Trophoblast cell (in vitro differentiated cells and primary cell): ENCODE measurements at regions not wholly inside any gene's neighbourhood (a gene's known extent, or its start where the extent isn't known, plus 50 kb on each side); places are given as distances from the start of the nearest gene placed in this dataset.

ENCODE experiments used
- DNase-seq, 2 donors: peaks; one replicate each; pipeline ENCODE4 v3.0.0-alpha.2; 2016
- H2AFZ ChIP-seq: 2 replicates; pipeline ENCODE4 v1.6.1; 2013; ENCODE audit warnings: low read length, moderate library complexity, mild to moderate bottlenecking; ENCODE audit not compliant: insufficient read depth, poor library complexity
- H2AK5ac ChIP-seq: 2 replicates; pipeline ENCODE4 v1.6.1; 2013; ENCODE audit warnings: mild to moderate bottlenecking, low read length
- H2BK120ac ChIP-seq: 2 replicates; pipeline ENCODE4 v1.6.1; 2013; ENCODE audit warnings: low read length, mild to moderate bottlenecking, moderate library complexity; ENCODE audit not compliant: insufficient read depth, poor library complexity
- H2BK12ac ChIP-seq: 2 replicates; pipeline ENCODE4 v1.6.1; 2013; ENCODE audit warnings: mild to moderate bottlenecking, low read length, moderate library complexity
- H2BK5ac ChIP-seq: 2 replicates; pipeline ENCODE4 v1.6.1; 2013; ENCODE audit warnings: low read length, low read depth, moderate library complexity, mild to moderate bottlenecking; ENCODE audit not compliant: poor library complexity
- H3K14ac ChIP-seq: 2 replicates; pipeline ENCODE4 v1.6.1; 2013; ENCODE audit warnings: mild to moderate bottlenecking, low read length
- H3K18ac ChIP-seq: 2 replicates; pipeline ENCODE4 v1.6.1; 2013; ENCODE audit warnings: mild to moderate bottlenecking, low read length
- H3K23ac ChIP-seq: 2 replicates; pipeline ENCODE4 v1.6.1; 2013; ENCODE audit warnings: low read length
- H3K27ac ChIP-seq: 2 replicates; pipeline ENCODE4 v1.5.1; 2013; ENCODE audit warnings: low read depth, mild to moderate bottlenecking, inconsistent platforms, low read length, moderate library complexity
- H3K27me3 ChIP-seq: 2 replicates; pipeline ENCODE4 v1.6.1; 2013; ENCODE audit warnings: inconsistent platforms, mild to moderate bottlenecking, low read length, moderate library complexity; ENCODE audit not compliant: insufficient read depth
- H3K36me3 ChIP-seq, 2 experiments: 1 replicate in 1 of 2; 2 replicates in 1 of 2; pipeline ENCODE4 v1.6.1; 2013; ENCODE audit warnings: low read length in 2 of 2, mild to moderate bottlenecking in 2 of 2, moderate library complexity in 1 of 2; ENCODE audit not compliant: insufficient read depth in 2 of 2, control insufficient read depth in 1 of 2
- H3K4ac ChIP-seq: 2 replicates; pipeline ENCODE4 v1.6.1; 2013; ENCODE audit warnings: low read depth, mild to moderate bottlenecking, low read length, moderate library complexity
- H3K4me1 ChIP-seq, 2 experiments: 1 replicate in 1 of 2; 2 replicates in 1 of 2; pipeline ENCODE4 v1.6.1; 2013; ENCODE audit warnings: low read length in 2 of 2, mild to moderate bottlenecking in 2 of 2, moderate library complexity in 1 of 2; ENCODE audit not compliant: insufficient read depth in 2 of 2, control insufficient read depth in 1 of 2
- H3K4me2 ChIP-seq: 2 replicates; pipeline ENCODE4 v1.6.1; 2013; ENCODE audit warnings: inconsistent platforms, mild to moderate bottlenecking, low read length, moderate library complexity
- H3K4me3 ChIP-seq: 2 replicates; pipeline ENCODE4 v1.5.1; 2013; ENCODE audit warnings: mild to moderate bottlenecking, low read depth, low read length, inconsistent platforms
- H3K79me1 ChIP-seq: one replicate; pipeline ENCODE4 v1.6.1; 2013; ENCODE audit warnings: low read length
- H3K79me2 ChIP-seq: 2 replicates; pipeline ENCODE4 v1.6.1; 2013; ENCODE audit warnings: low read length, mild to moderate bottlenecking; ENCODE audit not compliant: control insufficient read depth, insufficient read depth, poor library complexity
- H3K9ac ChIP-seq: 2 replicates; pipeline ENCODE4 v1.6.1; 2013; ENCODE audit warnings: mild to moderate bottlenecking, low read length
- H3K9me3 ChIP-seq: 2 replicates; pipeline ENCODE4 v1.6.1; 2013; ENCODE audit warnings: low read depth, mild to moderate bottlenecking, control low read depth, inconsistent platforms, low read length; ENCODE audit not compliant: insufficient read depth
- H4K12ac ChIP-seq: 2 replicates; pipeline ENCODE4 v1.6.1; 2013; ENCODE audit warnings: low read depth, mild to moderate bottlenecking, low read length, moderate library complexity
- H4K8ac ChIP-seq: 2 replicates; pipeline ENCODE4 v1.6.1; 2013; ENCODE audit warnings: low read depth, mild to moderate bottlenecking, low read length, moderate library complexity
- H4K91ac ChIP-seq: one replicate; pipeline ENCODE4 v1.6.1; 2013; ENCODE audit warnings: low read depth, mild to moderate bottlenecking, low read length, moderate library complexity
- WGBS: extraction: QIAGEN DNeasy Blood & Tissue Kit; methylation state at CpG from one replicate; pipeline ENCODE4 v1.1.7; 2013; ENCODE audit warnings: missing lambda C conversion rate; ENCODE audit not compliant: insufficient read length, insufficient coverage; ENCODE audit errors: extremely low coverage; 5-methylcytosine and 5-hydroxymethylcytosine counted together

- H2BK5ac ChIP-seq: no peak overlapping the region
- no peak overlapping the region for H3K27ac ChIP-seq
- H3K4me1 ChIP-seq: no peaks in the 10 kb centered on the region
- no CpG with 5 or more reads among the region's 2 CpGs for WGBS
- H3K79me1 ChIP-seq: no peaks in the 10 kb centered on the region
- H3K27me3 ChIP-seq: no peaks in the 10 kb centered on the region
- H2BK12ac ChIP-seq: no peak overlapping the region
- no peak overlapping the region for H3K18ac ChIP-seq
- H3K23ac ChIP-seq: no peak overlapping the region
- H3K4ac ChIP-seq: no peak overlapping the region
- no peak overlapping the region for H3K14ac ChIP-seq
- H2BK120ac ChIP-seq: no peak overlapping the region
- no peak overlapping the region for H2AFZ ChIP-seq
- no peak overlapping the region for H3K4me2 ChIP-seq
- no peak overlapping the region for H2AK5ac ChIP-seq
- no peaks in the 10 kb centered on the region for H3K79me2 ChIP-seq
- no peak overlapping the region for H4K8ac ChIP-seq
- no peak overlapping the region for H3K4me3 ChIP-seq
- no peaks in the 10 kb centered on the region for H3K36me3 ChIP-seq
- H4K91ac ChIP-seq: peak overlapping the region; percentile 13
- H4K12ac ChIP-seq: no peak overlapping the region
- H3K9ac ChIP-seq: no peak overlapping the region
- peaks cover 5% of the 10 kb centered on the region for H3K9me3 ChIP-seq
- peak in 1 of 2 donors; percentile 81 for DNase-seq
These were observed 150.8 kb upstream of the ARHGAP28 start for GRCh38 chr18:6578686-6579085.

- H3K18ac ChIP-seq: no peak overlapping the region
- H3K79me1 ChIP-seq: no peaks in the 10 kb centered on the region
- H3K4me3 ChIP-seq: no peak overlapping the region
- H2BK5ac ChIP-seq: no peak overlapping the region
- H3K4me2 ChIP-seq: no peak overlapping the region
- no peak overlapping the region for H4K12ac ChIP-seq
- H3K9ac ChIP-seq: no peak overlapping the region
- no peaks in the 10 kb centered on the region for H3K4me1 ChIP-seq
- H2BK120ac ChIP-seq: no peak overlapping the region
- peaks cover 5% of the 10 kb centered on the region for H3K9me3 ChIP-seq
- H3K27me3 ChIP-seq: no peaks in the 10 kb centered on the region
- no peak overlapping the region for H3K27ac ChIP-seq
- no peak overlapping the region for H3K23ac ChIP-seq
- H4K8ac ChIP-seq: no peak overlapping the region
- WGBS: no CpG with 5 or more reads among the region's 5 CpGs
- H2BK12ac ChIP-seq: no peak overlapping the region
- H4K91ac ChIP-seq: no peak overlapping the region
- no peak overlapping the region for H3K4ac ChIP-seq
- H2AFZ ChIP-seq: no peak overlapping the region
- no peaks in the 10 kb centered on the region for H3K79me2 ChIP-seq
- no peaks in the 10 kb centered on the region for H3K36me3 ChIP-seq
- no peak overlapping the region for H3K14ac ChIP-seq
- H2AK5ac ChIP-seq: no peak overlapping the region
- DNase-seq: no peak
These were observed 150.0 kb upstream of the ARHGAP28 start for GRCh38 chr18:6579486-6579885.

- Histone ChIP-seq H3K4me1 (no peaks in the 10 kb centered on the region), H3K27ac (no peak overlapping the region), H3K79me2 (no peaks in the 10 kb centered on the region), H3K4me3 (no peak overlapping the region), H3K4me2 (no peak overlapping the region), H2BK5ac (no peak overlapping the region), H2BK12ac (no peak overlapping the region), H3K9me3 (peaks cover 5% of the 10 kb centered on the region), H3K27me3 (no peaks in the 10 kb centered on the region), H2AK5ac (no peak overlapping the region), H2AFZ (no peak overlapping the region), H3K23ac (no peak overlapping the region), H3K9ac (no peak overlapping the region), H4K12ac (no peak overlapping the region), H3K18ac (no peak overlapping the region), H2BK120ac (no peak overlapping the region), H3K36me3 (no peaks in the 10 kb centered on the region), H3K4ac (no peak overlapping the region), H4K91ac (no peak overlapping the region), H3K79me1 (no peaks in the 10 kb centered on the region), H4K8ac (no peak overlapping the region), H3K14ac (no peak overlapping the region)
- DNase-seq: no peak
- no CpG with 5 or more reads among the region's 1 CpG for WGBS
These were observed 149.1 kb upstream of the ARHGAP28 start for GRCh38 chr18:6580401-6580800.

- Histone ChIP-seq H2BK12ac (no peak overlapping the region), H3K4ac (no peak overlapping the region), H2BK120ac (no peak overlapping the region), H3K79me2 (no peaks in the 10 kb centered on the region), H3K36me3 (no peaks in the 10 kb centered on the region), H4K8ac (no peak overlapping the region), H4K12ac (no peak overlapping the region), H4K91ac (no peak overlapping the region), H3K18ac (no peak overlapping the region), H3K4me3 (no peak overlapping the region), H3K14ac (no peak overlapping the region), H2AK5ac (no peak overlapping the region), H3K27me3 (no peaks in the 10 kb centered on the region), H3K4me2 (no peak overlapping the region), H3K23ac (no peak overlapping the region), H3K9me3 (no peaks in the 10 kb centered on the region), H3K27ac (no peak overlapping the region), H2BK5ac (no peak overlapping the region), H3K4me1 (peaks cover 2 to 3% of the 10 kb centered on the region in 2 experiments), H3K9ac (no peak overlapping the region), H2AFZ (no peak overlapping the region), H3K79me1 (no peaks in the 10 kb centered on the region)
- no CpG with 5 or more reads among the region's 1 CpG for WGBS
- DNase-seq: no peak
These were observed 139.6 kb upstream of the ARHGAP28 start for GRCh38 chr18:6589923-6590322.
